ENCODE measurements at regions not wholly inside any gene's neighbourhood (a gene's known extent, or its start where the extent isn't known, plus 50 kb on each side); places are given as distances from the start of the nearest gene placed in this dataset.

DNA sequence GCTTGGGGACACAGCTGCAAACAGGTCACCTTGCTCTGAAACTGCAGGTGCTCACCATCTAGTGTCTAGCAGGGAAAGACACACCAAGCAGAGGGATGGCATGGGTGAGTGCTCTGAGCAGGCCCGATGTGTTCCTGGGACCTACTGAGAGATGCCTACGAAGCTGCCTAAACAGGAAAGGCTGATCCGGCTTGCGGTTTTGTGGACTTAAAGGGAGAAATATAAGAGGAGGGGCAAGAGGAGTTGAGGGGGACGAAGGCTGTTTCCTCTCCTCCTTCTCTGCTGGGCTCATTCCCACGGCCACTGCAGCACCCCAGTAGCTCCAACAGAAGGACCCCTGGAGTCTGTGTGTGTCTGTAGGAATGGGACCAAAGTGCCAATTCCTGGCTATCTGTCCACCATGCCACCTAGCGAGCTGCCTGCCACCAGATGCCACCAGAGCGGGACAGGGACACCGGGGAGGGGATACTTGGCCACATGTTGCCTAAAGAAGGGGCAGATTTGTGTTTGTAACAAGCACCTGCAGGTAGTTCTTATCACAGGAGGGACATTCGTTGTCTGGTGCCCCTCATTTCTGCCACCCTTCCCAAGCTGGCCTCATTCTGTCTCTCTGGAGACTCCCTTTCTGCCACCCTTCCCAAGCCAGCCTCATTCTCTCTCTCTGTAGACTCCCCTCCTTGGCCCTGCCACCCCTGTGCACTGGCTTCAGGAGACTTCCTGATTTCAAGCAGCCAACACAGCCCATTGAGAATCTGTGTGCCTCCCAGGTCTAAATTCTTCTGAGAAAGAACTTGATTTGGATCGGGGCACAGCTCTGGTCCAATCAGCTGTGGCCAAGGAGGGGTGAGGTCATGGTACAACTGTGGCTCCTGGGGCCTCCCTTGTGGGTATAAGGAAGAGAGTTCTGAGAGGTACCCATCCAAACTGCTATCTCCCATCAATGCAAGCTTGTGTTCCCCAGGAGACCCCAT, 221.8 kb downstream of the ANKRD60 start:
- H3K27ac Mint-ChIP-seq = no peak overlapping the region
- no peak for ATAC-seq
- H3K4me3 Mint-ChIP-seq = no peak overlapping the region
- H3K9me3 Mint-ChIP-seq = no peaks in the 10 kb centered on the region
- no peaks in the 10 kb centered on the region for H3K4me1 Mint-ChIP-seq
- peaks cover 33% of the 10 kb centered on the region for H3K27me3 Mint-ChIP-seq
- no peaks in the 10 kb centered on the region for H3K36me3 Mint-ChIP-seq

- no peak overlapping the region for H3K4me3 Mint-ChIP-seq
- no peaks in the 10 kb centered on the region for H3K9me3 Mint-ChIP-seq
- no peak overlapping the region for H3K27ac Mint-ChIP-seq
- H3K36me3 Mint-ChIP-seq = no peaks in the 10 kb centered on the region
- peaks cover 25% of the 10 kb centered on the region for H3K27me3 Mint-ChIP-seq
- ATAC-seq = no peak
- no peaks in the 10 kb centered on the region for H3K4me1 Mint-ChIP-seq
Observed at GRCh38 chr20:58005581-58006345, 222.7 kb downstream of the ANKRD60 start.

DNA sequence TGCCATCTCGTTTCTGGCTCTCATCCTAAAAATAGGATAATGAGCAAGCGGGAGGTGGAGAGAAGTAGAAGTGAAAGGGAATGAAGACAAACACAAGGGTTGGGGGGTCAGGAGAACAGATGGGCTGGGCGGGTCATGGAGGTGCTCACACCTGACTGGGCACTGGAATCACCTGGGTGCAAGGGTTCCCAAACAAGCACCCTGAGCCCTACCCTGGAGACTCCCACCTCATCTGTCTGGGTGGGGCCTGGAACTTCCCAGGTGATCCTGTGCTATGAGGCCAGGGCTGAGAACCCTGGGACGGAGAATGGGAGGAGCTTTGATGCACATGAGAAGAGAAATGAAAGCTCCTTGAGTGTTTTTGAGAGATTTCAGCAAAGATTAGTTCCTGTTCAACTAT, 223.6 kb downstream of the ANKRD60 start:
- ATAC-seq = no peak
- H3K4me1 Mint-ChIP-seq = no peaks in the 10 kb centered on the region
- H3K36me3 Mint-ChIP-seq = no peaks in the 10 kb centered on the region
- H3K4me3 Mint-ChIP-seq = no peak overlapping the region
- H3K27ac Mint-ChIP-seq = no peak overlapping the region
- H3K9me3 Mint-ChIP-seq = no peaks in the 10 kb centered on the region
- H3K27me3 Mint-ChIP-seq = peaks cover 18% of the 10 kb centered on the region

DNA sequence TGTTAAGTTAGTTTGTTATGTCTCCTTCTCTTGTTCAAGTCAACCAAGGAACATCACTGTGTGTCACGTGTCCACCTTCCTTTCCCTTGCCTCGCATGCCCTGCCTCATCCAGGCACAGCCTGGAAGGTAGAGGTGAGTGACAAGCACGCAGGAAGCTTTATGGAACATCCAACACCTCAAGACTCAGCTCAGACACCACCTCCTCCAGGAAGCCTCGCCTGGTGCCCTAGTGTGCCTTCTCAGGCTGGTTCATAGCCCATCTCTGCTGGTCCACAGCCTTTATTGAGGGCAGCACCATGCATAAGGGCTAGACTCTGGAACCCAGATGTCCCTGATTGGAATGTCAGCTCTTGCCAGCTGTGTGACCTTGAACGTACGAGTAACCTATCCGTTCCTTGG, 224.3 kb downstream of the ANKRD60 start:
- ATAC-seq = no peak

DNA sequence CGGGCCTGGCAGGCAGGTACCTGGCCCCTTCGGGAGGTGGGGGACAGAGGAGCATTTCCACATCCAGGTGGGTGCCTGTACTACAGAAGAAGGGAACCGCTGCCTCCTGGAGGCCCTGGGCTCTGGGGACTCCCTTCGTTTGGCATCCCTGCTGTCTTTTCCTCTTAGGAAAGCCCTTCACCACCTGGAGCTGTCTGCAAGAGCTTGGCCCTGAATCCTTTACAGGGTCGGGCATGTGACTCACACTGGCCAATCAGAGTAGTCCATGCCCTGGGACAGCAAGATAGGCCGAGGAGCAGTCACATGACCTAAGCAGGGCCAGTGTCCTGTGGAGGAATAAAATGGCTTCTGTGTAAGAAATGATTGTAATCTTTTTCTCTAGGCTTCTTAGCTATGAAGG, 224.9 kb downstream of the ANKRD60 start:
- Mint-ChIP-seq H3K9me3 (no peaks in the 10 kb centered on the region), H3K36me3 (no peaks in the 10 kb centered on the region), H3K4me1 (peaks cover 11% of the 10 kb centered on the region), H3K27me3 (peaks cover 6% of the 10 kb centered on the region), H3K4me3 (no peak overlapping the region), H3K27ac (no peak overlapping the region)
- ATAC-seq = no peak

More for the DNA sequence above, 224.3 kb downstream of the ANKRD60 start:
- Mint-ChIP-seq H3K27me3 (peaks cover 11% of the 10 kb centered on the region), H3K4me1 (peaks cover 5% of the 10 kb centered on the region), H3K9me3 (no peaks in the 10 kb centered on the region), H3K36me3 (no peaks in the 10 kb centered on the region), H3K27ac (no peak overlapping the region), H3K4me3 (no peak overlapping the region)

DNA sequence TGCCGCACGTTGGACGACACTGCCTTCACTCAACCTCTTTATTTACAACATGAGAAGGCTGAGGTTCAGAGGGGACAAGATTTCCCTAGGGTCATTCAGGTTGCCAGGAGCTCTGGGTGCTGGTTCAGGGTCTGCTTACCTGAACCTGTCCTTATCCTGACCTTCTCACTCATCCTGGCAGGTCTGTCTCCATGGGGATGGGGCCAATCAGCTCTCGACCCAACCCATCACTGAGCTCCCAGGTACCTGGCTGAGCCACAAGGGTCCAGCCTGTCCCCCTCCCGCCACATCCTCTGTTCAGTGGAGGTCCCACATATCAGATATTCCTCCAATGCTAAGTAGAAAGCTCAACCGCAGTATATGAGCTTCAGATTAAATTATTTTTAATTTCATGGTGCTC, 225.6 kb downstream of the ANKRD60 start:
- Mint-ChIP-seq H3K27ac (no peak overlapping the region), H3K4me1 (peaks cover 13% of the 10 kb centered on the region), H3K9me3 (no peaks in the 10 kb centered on the region), H3K27me3 (peaks cover 8% of the 10 kb centered on the region), H3K4me3 (no peak overlapping the region), H3K36me3 (no peaks in the 10 kb centered on the region)
- ATAC-seq = no peak

DNA sequence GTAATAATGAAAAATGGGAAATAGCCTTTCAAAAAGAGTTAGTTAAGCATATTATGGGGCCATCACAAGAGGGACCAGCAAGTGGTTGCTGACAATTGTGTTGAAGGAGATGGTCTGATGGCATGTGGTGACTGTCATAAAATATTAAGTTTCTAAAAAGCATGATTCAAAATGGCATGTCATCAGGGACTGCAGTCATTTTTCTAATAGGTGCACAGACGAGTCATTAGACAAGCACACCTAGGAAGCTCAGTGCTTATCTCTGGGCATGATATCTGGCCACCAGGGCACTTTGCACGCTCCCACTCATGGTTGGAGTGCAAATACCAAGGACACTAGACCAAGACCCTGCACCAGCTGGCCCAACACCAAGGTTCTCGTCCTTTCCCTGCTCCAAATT, 226.5 kb downstream of the ANKRD60 start:
- peaks cover 13% of the 10 kb centered on the region for H3K4me1 Mint-ChIP-seq
- no peak for ATAC-seq
- peaks cover 17% of the 10 kb centered on the region for H3K27me3 Mint-ChIP-seq
- H3K4me3 Mint-ChIP-seq = no peak overlapping the region
- H3K9me3 Mint-ChIP-seq = peaks cover 4% of the 10 kb centered on the region
- H3K27ac Mint-ChIP-seq = no peak overlapping the region
- no peaks in the 10 kb centered on the region for H3K36me3 Mint-ChIP-seq

- peaks cover 13% of the 10 kb centered on the region for H3K4me1 Mint-ChIP-seq
- peaks cover 23% of the 10 kb centered on the region for H3K27me3 Mint-ChIP-seq
- H3K9me3 Mint-ChIP-seq = peaks cover 4% of the 10 kb centered on the region
- ATAC-seq = no peak
- H3K36me3 Mint-ChIP-seq = no peaks in the 10 kb centered on the region
- H3K4me3 Mint-ChIP-seq = no peak overlapping the region
- no peak overlapping the region for H3K27ac Mint-ChIP-seq
Observed at GRCh38 chr20:58001381-58001780, 227.1 kb downstream of the ANKRD60 start.

DNA sequence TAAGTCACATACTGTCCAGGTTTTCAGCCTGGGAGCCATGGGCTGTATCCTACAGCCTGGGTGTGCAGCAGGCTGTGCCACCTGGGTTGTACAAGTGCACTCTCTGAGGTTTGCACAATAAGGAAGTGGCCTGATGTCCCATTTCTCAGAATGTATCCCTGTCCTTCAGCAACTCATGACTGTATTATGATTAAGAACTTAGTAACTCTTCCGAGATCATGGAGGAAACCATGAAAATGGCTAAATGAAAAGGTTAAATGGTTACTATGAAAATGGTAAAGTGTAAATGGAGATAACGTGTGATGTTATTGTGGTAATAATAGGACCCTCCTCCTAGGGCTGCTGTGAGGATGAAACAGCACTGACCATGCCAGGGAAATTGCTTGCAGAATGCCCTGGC, 227.6 kb downstream of the ANKRD60 start:
- H3K27me3 Mint-ChIP-seq = peaks cover 25% of the 10 kb centered on the region
- no peak overlapping the region for H3K27ac Mint-ChIP-seq
- H3K9me3 Mint-ChIP-seq = peaks cover 4% of the 10 kb centered on the region
- H3K36me3 Mint-ChIP-seq = no peaks in the 10 kb centered on the region
- no peak for ATAC-seq
- no peak overlapping the region for H3K4me3 Mint-ChIP-seq
- H3K4me1 Mint-ChIP-seq = peaks cover 13% of the 10 kb centered on the region

- Mint-ChIP-seq H3K27ac (no peak overlapping the region), H3K4me3 (peak overlapping the region; percentile 12), H3K9me3 (peaks cover 4% of the 10 kb centered on the region), H3K36me3 (no peaks in the 10 kb centered on the region), H3K4me1 (peaks cover 13% of the 10 kb centered on the region), H3K27me3 (peaks cover 25% of the 10 kb centered on the region)
- peak; percentile 40 for ATAC-seq
Observed at GRCh38 chr20:57999465-58000111, 228.9 kb downstream of the ANKRD60 start.

DNA sequence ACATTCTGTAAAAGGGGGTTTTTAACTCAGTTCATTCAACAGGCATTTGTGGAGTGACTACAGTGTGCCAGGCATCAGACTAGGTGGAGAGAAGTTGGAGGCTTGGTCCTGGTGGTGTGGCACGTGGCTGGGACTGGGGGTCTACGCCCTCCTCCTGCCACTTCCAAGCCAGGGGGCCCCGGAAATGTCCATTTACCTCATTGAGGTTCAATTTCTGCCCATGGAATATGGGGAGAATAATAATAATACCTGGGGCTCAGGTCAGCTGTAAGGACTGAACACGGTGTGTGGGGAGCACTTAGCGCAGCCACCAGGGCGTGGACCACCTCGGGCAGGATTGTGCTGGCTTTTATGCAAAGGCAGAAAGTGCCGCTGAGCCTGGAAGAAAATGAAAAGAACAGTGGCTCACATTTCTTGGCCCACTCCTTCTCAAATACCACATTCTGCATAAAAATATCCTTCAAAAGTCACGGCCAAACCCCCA, 229.4 kb downstream of the ANKRD60 start:
- peak overlapping the region; percentile 12 for H3K4me3 Mint-ChIP-seq
- peaks cover 13% of the 10 kb centered on the region for H3K4me1 Mint-ChIP-seq
- H3K27ac Mint-ChIP-seq = no peak overlapping the region
- H3K27me3 Mint-ChIP-seq = peaks cover 26% of the 10 kb centered on the region
- peaks cover 4% of the 10 kb centered on the region for H3K9me3 Mint-ChIP-seq
- H3K36me3 Mint-ChIP-seq = no peaks in the 10 kb centered on the region
- ATAC-seq = no peak

DNA sequence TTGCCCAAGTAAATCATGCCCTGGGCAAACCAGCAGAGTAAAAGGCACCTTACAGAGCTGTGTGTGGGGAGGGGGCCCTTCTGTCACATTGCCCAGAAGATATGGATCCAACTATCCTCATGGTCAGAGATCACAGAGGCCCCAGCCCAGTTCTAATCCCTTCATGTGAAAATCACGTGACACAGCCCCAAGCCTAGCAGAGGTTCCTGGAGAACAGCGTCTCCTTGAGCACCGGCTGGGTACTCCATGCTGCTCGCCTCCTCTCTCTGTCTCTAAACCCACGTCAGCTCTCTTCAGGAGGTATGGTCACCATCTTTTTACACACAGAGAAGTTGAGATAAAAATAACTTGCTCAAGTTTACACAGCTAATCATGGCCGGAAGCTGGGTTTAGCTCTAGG, 230.2 kb downstream of the ANKRD60 start:
- peaks cover 13% of the 10 kb centered on the region for H3K4me1 Mint-ChIP-seq
- ATAC-seq = no peak
- no peak overlapping the region for H3K4me3 Mint-ChIP-seq
- no peak overlapping the region for H3K27ac Mint-ChIP-seq
- H3K9me3 Mint-ChIP-seq = peaks cover 4% of the 10 kb centered on the region
- no peaks in the 10 kb centered on the region for H3K36me3 Mint-ChIP-seq
- H3K27me3 Mint-ChIP-seq = peaks cover 33% of the 10 kb centered on the region

- no peaks in the 10 kb centered on the region for H3K36me3 Mint-ChIP-seq
- H3K4me3 Mint-ChIP-seq = no peak overlapping the region
- peaks cover 4% of the 10 kb centered on the region for H3K9me3 Mint-ChIP-seq
- H3K27me3 Mint-ChIP-seq = peaks cover 42% of the 10 kb centered on the region
- H3K4me1 Mint-ChIP-seq = peaks cover 13% of the 10 kb centered on the region
- H3K27ac Mint-ChIP-seq = no peak overlapping the region
- ATAC-seq = no peak
Observed at GRCh38 chr20:57996936-57997890, 231.2 kb downstream of the ANKRD60 start.

GRCh38 chr20:57996465-57996864, 232.0 kb downstream of the ANKRD60 start:
- Mint-ChIP-seq H3K4me1 (peaks cover 13% of the 10 kb centered on the region), H3K27ac (no peak overlapping the region), H3K36me3 (no peaks in the 10 kb centered on the region), H3K9me3 (peaks cover 4% of the 10 kb centered on the region), H3K27me3 (peaks cover 49% of the 10 kb centered on the region), H3K4me3 (no peak overlapping the region)
- no peak for ATAC-seq
